ENCODE measurements at regions not wholly inside any gene's neighbourhood (a gene's known extent, or its start where the extent isn't known, plus 50 kb on each side); places are given as distances from the start of the nearest gene placed in this dataset.

DNA sequence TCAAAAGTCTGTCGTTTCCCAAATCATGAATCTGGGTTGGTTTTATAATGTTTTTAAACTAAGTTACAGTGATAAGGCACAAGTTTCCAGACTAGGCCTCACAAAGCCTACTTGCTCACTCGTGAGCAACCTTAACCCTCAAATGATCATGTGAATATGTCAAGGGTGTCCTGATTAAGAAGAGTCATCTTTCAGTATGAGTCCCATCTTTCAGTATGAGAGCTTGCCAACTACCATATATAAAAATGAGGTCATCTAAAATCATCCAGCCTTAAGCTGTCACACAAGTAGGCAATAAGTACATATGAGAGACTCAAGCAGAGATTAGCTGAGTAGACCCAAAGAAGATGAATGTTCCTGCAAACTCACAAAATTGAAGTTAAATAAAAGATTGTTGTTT, 668.4 kb upstream of the FAM174A start:
- no peak overlapping the region for H3K23ac ChIP-seq (ENCODE audit: insufficient read length, low read depth, low read length)
- WGBS (ENCODE audit: extremely low coverage, insufficient read length, low lambda C conversion rate), result no CpG with 5 or more reads among the region's 2 CpGs
- no peak overlapping the region for H2BK12ac ChIP-seq (ENCODE audit: insufficient read length, low read depth, low read length)
- no peak overlapping the region for H2AFZ ChIP-seq (ENCODE audit: low read length)
- no peaks in the 10 kb centered on the region for H3K9me3 ChIP-seq (ENCODE audit: control insufficient read depth, low read depth, low read length)
- no peak overlapping the region for H2BK5ac ChIP-seq (ENCODE audit: insufficient read length, low read length)
- H3K4me1 ChIP-seq (ENCODE audit: insufficient read depth, low read length), result no peaks in the 10 kb centered on the region
- H3K14ac ChIP-seq (ENCODE audit: insufficient read depth, low read length), result no peak overlapping the region
- no peak overlapping the region for H4K8ac ChIP-seq (replicated peaks; ENCODE audit: insufficient read length, low read depth, low read length)
- H2BK120ac ChIP-seq (ENCODE audit: low read depth, low read length, poor library complexity, severe bottlenecking), result no peak overlapping the region
- H3K9ac ChIP-seq (ENCODE audit: extremely low read depth, insufficient read length, low read length), result no peak overlapping the region
- no peak overlapping the region for H3K27ac ChIP-seq (ENCODE audit: insufficient read length, low read depth, low read length)
- H4K91ac ChIP-seq (ENCODE audit: insufficient read length, low read depth, low read length), result no peak overlapping the region
- H3K79me2 ChIP-seq (ENCODE audit: insufficient read depth, low read length), result no peaks in the 10 kb centered on the region
- Mint-ChIP-seq H3K9me3 (peaks cover 0 to 6% of the 10 kb centered on the region in 2 experiments; a peak in 3 of 5 replicates), H3K27me3 (ENCODE audit: low read depth) (no peaks in the 10 kb centered on the region), H3K36me3 (ENCODE audit: insufficient read depth in 1 of 3, low read depth in 3 of 3) (no peaks in the 10 kb centered on the region; a peak in 1 of 7 replicates), H3K4me1 (no peaks in the 10 kb centered on the region), H3K4me3 (no peak overlapping the region), H3K27ac (no peak overlapping the region)
- H3K27me3 ChIP-seq (ENCODE audit: insufficient read depth, low read length), result no peaks in the 10 kb centered on the region
- no peak overlapping the region for H3K4ac ChIP-seq (ENCODE audit: low read depth, low read length)
- H4K5ac ChIP-seq (ENCODE audit: insufficient read length, low read depth, low read length), result no peak overlapping the region
- no peak overlapping the region for H2BK15ac ChIP-seq (ENCODE audit: low read depth, low read length)
- no peak overlapping the region for H3T11ph ChIP-seq (ENCODE audit: low read length)
- H4K20me1 ChIP-seq (ENCODE audit: control insufficient read depth, insufficient read depth, insufficient read length), result no peaks in the 10 kb centered on the region
- H3K79me1 ChIP-seq (ENCODE audit: insufficient read depth, low read depth, low read length, poor library complexity, severe bottlenecking), result no peaks in the 10 kb centered on the region
- no peak overlapping the region for H3K18ac ChIP-seq (ENCODE audit: insufficient read length, low read depth, low read length)
- H2AK5ac ChIP-seq (ENCODE audit: insufficient read length, low read length), result no peak overlapping the region
- no peaks in the 10 kb centered on the region for H3K23me2 ChIP-seq (ENCODE audit: insufficient read length, low read depth, low read length, poor library complexity, severe bottlenecking)
- TF ChIP-seq, protein P1, sequence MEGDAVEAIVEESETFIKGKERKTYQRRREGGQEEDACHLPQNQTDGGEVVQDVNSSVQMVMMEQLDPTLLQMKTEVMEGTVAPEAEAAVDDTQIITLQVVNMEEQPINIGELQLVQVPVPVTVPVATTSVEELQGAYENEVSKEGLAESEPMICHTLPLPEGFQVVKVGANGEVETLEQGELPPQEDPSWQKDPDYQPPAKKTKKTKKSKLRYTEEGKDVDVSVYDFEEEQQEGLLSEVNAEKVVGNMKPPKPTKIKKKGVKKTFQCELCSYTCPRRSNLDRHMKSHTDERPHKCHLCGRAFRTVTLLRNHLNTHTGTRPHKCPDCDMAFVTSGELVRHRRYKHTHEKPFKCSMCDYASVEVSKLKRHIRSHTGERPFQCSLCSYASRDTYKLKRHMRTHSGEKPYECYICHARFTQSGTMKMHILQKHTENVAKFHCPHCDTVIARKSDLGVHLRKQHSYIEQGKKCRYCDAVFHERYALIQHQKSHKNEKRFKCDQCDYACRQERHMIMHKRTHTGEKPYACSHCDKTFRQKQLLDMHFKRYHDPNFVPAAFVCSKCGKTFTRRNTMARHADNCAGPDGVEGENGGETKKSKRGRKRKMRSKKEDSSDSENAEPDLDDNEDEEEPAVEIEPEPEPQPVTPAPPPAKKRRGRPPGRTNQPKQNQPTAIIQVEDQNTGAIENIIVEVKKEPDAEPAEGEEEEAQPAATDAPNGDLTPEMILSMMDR (conservative IDR thresholded peaks at IDR 0.05), result no peak
- H3K56ac ChIP-seq (ENCODE audit: insufficient read length, low read depth, low read length), result no peak overlapping the region
- H3K4me2 ChIP-seq (ENCODE audit: insufficient read depth, insufficient read length, low read length), result no peak overlapping the region
- DNase-seq, result no peak
- H2BK20ac ChIP-seq (ENCODE audit: low read depth, low read length, poor library complexity, severe bottlenecking), result no peak overlapping the region
